ENCODE measurements at regions not wholly inside any gene's neighbourhood (a gene's known extent, or its start where the extent isn't known, plus 50 kb on each side); places are given as distances from the start of the nearest gene placed in this dataset.

DNA sequence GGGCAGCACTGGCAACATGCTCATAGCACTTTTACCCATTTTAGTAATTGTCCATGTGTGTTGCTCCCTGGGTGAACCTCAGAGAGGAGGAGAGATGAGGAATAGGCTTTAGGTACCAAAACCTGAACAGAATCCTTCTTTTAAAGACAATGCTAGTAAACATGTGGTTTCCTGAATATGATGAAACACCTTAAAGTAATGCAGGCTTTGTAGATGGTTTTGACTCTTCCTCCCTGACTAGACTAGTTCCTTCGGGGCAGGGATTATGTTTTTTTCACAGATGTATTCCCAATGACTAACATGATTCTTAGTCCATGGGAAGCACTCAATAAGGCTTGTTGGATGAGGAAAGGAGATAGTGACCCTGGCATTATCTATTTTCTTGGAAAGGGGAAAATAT lies 367.6 kb upstream of the JAG1 start:
- DNase-seq (ENCODE audit: low spot score): no peak

DNA sequence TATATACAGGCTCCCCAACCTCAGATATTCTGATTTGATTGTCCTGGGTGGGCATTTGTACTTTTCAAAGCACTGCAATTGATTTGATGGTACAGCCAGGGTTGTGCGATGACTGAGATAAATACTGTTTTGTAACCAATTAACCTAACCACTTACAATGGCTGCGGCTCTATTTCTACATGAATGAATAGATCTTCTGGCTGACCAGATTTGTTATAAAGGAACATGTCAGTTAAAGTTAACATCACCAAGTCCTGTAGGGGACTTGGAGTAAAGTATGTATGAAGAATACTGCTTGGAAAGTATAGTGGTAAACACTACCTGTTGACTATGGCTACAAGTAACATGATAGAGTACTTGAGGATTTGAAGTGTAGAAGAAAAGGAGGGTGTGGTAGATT lies 369.2 kb upstream of the JAG1 start:
- DNase-seq (ENCODE audit: low spot score): no peak

DNA sequence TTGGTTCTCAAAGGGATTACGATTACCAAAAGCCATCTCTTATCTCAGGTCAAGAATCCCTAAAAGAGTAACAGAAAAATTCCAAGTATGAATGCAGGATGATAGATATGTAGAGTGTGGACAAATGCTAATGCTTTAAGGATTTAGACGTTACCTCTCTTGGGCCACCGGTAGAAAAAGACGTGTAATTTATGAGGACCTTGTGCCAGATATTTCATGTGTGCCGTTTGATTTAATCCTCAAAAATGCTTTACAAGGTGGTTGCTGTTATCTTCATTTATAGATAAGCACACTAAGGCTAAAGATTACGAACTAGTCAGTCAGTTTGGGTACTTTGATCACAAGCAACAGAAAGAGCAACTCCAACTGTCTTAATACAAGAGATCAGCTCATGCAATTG lies 370.8 kb upstream of the JAG1 start:
- no peak for DNase-seq (ENCODE audit: low spot score)

DNA sequence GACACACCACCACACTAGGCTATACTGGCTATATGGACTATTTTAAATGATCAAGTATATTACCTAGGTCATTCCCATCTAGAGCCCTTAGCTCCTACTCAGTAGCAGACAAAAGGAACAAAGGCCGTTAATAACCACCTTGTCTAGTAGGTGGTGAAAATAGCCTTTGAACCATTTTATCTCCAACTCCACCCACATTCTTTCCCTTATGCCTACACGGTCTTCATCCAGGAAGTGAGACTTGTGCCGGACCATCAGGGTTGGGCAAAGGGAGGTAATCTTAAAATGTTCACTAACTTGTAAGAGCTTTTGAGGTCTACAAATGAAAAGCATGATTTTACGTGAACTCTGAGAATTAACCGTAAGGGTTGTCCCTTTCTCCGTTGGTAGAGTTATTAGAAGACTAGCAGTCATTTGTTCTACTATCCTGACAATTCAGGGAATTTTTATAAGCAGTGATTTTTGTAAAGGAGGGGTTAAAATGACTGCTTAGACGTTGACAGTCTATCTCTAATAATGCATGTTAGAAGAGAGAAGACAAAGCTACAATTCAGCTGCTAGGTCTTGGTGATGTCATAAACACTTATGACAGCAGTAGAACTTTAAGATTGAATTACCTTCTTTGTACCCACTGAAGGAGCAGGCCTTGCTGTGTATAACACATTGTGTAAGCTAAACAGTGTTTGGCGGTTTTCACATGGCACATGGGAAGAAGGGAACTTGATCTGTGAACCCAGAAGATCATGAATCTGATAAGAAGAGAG lies 371.8 kb upstream of the JAG1 start:
- DNase-seq (ENCODE audit: low spot score): no peak

DNA sequence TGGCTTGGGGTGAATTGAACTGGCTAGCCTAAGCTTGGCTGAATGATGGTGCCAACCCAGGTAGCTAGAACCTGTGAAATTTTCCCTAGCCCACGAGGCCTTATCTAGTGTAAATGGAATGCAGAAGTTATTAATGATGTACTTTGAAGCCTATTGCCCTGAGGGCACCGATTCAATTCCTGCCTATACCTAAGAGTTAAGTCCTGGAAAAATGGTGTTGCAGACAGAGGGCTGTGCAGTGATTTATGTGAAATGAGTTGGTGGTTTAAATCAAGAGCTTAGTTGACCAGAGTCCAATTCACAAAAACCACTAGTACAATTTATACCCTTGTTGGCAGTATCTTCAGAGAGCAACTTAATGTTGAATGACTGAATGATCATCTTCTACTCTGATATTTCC lies 373.8 kb upstream of the JAG1 start:
- no peak for DNase-seq (ENCODE audit: low spot score)

DNA sequence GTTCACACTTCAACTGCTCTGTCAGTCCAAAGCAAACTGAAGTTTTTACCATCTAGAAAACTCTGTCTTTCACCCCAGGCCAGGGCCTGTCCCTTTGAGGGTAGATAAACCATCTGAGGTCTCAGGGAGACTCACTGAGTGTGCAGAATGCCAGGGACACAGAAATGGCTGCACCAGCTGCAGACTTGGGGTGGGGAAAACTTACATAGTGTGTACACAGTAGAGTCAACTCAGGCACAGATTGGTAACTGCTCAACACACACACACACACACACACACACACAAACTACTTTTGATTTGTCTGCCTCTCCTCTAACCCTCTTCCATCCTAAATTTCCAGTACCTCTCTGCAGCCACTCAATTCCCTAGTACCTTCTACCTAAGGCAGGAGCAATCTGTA lies 374.9 kb upstream of the JAG1 start:
- no peak for DNase-seq (ENCODE audit: low spot score)

DNA sequence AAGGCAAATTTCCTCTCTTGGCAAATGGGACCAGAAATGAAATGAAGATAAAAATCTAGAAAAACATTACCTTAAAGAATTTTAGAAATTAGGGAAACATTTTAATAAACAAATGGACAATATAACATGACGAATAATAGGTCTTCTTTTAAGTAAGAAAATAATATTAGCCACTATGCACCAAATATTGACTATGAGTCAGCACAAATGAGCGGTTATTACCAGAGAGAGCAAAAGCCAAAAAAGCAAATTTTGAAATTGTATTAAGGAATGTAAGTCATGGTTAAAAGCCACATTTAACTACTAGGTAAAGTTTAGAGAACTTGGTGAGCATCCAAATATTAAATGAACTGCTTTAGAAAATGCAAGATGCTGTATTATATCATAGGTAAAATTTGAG lies 376.6 kb upstream of the JAG1 start:
- DNase-seq (ENCODE audit: low spot score): no peak

DNA sequence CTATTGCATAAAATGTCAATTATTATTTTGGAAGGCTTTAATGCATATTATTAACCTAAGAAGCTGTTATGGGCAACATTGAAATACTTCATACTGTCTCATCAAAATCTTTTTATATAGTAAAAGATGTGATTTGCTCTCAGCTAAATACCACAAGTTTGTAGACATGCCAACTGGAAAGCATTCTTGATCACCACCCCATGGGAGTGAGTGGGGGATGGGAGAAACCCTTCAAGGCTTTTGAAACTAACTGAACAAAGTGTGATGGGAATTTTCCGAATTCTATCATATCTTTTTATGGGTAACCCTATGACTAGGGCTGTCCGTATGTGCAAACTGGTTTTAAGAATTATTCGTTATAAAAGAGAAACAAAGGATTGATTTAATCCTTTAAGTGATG lies 377.3 kb upstream of the JAG1 start:
- DNase-seq (ENCODE audit: low spot score): no peak

DNA sequence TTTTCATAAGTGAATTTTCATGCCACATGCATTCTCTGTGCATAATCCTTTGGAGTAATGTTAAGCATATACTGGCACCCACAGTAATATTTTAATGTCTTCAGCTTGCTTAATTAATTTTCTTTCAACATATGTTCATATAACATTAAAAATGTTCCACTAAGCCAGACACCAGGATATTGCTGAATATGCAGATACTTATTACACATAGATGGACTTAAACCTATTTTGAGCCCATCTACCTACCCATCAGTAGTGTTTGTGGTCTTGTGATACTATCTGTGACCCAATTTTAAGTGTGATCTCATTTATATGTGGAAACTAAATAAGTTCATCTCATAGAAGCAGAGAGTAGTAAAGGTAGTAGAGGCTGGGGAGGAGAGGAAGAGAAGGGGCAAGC lies 379.5 kb upstream of the JAG1 start:
- DNase-seq (ENCODE audit: low spot score): no peak

DNA sequence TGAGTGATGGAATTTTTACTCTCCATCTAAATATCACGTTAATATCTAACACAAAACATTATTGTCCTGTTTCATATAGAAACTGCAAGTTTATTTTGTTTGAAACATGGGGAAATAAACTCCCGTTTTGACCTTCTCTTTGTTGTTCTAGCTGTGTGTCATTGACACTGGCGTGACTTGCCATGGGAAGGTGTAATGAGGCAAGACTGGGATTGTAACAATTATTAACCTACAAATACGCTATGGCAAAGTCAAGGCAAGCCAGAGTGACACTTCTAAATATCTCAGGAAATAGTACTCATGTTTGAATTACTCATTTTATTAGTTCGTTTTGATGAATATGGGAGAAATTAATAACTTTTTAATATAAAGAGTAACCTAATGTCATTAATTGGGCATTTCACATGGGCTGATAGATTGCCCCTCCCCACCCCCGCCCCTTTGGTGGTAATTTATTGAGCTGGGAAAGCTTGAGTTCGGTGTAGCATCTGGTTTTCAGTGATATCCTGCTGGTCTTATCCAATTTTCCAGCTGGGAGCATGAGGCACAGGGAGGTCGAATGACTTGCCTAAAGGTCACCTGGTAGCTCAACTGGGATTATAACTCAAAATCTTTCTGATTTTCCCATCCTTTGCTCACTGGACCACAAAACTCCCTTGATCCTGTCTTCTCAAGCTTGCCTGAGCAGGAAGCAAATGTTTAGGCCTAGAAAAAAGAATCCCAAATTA lies 380.6 kb upstream of the JAG1 start:
- no peak for DNase-seq (ENCODE audit: low spot score)

DNA sequence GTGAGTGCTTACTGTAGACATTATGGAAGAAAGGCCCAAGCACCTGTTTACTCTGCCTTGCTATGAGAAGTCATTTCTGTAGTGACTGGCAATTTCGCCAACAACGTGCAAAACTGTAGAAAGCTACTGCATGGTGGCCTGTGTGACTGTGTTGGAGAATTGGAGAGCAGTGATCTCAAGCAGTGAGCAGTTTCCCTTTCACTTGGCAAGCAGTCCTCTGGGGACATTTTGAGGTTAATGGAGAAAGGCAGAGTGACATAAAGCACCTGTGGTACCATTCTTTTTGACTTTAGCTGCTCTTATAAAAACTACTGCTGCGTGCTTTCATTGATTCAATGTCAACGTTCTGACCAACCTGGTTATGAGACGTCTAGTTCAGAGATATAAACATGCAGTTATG lies 382.6 kb upstream of the JAG1 start:
- no peak for DNase-seq (ENCODE audit: low spot score)

DNA sequence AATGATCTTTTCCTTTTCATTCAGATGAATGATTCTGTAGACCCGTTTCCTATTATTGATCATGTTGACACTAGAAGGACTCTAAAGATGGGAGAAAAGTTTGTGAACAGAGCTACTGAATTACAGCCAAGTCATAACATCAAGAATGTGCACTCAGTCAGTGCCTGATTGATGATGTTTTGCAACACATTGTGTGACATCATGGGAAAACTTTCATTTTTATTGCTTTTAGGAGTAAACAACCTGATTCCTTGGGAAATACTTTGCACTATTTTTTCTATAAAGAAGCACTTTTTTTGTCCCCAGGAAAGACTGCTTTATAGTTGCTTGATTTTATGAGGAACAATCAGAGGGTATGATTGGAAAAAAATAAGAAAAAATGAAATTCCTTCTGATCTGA lies 383.8 kb upstream of the JAG1 start:
- DNase-seq (ENCODE audit: low spot score): no peak

DNA sequence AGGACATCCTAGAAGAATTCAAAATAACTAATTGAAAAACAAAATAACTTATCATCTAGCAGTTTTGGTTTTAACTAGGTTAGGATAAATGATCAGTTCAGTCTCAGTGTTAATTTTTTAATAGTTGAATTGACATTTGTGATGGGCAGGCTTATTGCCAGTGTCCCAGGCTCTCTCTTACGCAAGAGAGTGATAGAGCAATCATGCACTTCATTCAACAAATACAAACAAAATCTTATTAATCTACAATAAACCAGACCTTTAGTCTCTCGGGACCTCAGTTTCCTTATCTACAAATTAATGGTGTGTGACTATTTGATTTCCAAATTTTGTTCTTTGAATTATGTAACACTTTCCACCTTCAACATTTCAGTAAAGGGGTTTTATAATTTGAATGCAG lies 385.9 kb upstream of the JAG1 start:
- no peak for DNase-seq (ENCODE audit: low spot score)

DNA sequence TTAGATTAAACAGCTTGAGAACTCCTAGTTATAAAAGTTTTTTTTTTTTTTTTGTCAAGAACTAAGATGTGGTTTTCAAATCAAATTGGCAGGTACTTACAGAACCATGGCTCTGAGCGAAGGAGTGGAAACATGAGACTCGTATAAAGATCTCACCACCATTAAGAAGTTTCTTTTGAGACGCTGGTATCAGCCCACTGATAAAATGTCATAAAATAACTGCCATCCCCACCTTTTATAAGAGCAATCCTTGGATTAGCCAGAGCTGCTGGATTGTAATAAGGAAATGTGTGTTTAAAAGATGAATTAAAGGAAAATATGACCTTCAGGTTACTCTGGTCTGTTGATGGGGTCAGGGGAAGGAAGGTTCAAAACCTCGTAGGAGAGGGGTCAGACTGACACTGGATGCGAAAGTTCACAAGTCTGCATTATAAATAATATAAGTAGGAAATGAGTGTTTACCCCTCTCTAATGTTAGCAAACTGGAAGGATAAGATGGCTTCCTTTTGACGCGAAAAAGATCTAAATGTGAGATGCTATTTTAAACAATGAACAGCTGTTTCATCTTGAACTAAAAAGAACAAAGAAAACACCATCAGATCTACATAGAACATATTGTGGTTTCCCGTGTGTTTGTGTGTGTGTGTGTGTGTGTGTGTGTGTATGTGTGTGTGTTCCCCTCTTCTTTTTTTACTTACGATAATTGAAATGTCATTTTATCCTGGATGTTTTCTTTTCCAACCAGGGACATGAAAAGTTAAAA lies 386.8 kb upstream of the JAG1 start:
- DNase-seq (ENCODE audit: low spot score): no peak

DNA sequence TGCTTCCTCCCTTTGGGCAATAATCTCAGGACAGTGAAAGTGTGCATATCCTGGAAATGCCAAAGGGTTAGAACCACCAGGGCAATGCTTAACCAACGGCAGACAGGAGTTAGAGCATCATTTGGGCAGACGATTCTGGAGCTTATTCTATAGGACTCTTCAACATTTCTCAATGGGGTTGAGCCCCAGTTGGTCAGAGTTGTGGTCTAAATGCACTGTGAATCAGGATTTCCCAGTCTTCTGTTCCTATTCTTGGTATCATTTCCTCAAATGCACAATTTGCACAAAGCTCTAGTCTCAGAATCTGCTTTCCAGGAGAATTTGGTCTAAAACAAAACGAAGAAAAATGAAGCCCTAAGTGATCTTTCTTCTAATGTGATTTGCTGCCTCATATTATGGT lies 389.6 kb upstream of the JAG1 start:
- DNase-seq (ENCODE audit: low spot score): no peak

DNA sequence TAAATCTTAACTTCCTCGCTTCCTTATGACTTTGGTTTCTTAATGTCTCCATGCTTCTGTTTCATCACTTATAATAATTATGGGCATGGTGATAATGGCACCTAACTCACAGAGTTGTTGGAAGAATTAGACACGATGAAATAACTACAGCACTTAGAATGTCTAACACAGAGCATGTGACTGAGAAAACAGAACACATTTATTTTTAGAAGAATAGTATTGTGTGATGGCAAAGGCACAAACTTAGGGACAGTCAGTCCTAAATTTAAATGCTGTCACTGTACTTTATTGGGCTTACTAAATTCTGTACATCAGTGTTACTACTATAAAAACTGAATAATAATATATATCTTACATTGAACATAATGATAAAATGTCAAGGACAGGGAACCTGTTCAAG lies 391.1 kb upstream of the JAG1 start:
- DNase-seq (ENCODE audit: low spot score): no peak

DNA sequence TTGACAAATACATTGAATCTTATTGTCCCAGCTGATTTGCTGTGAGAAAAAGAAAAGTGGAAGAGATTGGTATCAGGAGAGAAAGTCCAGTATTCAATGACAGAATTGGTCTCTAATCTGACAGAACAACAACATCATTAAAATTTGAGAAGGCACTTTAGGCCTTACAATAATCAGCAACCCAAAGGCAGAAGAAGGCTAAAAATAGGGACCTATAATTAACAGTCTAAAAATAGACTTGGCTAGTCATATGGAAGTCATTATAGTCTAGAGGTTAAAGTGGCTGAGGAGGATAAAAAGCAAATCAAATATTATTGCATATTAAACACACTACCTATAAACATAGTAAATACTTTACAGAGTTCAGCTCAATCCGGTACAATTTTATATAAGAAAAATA lies 393.6 kb upstream of the JAG1 start:
- DNase-seq (ENCODE audit: low spot score): no peak

DNA sequence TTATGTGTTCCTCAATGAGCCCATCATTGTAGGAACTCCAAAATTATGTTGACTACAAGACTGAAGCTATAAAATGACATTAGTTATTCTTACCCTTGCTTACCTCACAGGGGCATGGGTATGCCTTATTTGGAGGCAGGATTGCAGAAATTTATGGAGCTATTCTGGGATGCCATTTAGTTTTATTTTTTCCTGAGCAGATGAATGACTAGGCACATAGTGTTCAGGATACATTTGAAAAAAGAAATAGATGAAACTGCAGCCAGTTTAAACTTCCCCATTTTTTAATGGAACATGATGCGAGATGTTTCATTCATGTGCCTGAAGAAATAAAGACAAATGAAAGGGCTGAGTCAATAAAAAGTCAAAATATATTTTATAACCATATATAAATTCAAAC lies 399.2 kb upstream of the JAG1 start:
- no peak for DNase-seq (ENCODE audit: low spot score)

DNA sequence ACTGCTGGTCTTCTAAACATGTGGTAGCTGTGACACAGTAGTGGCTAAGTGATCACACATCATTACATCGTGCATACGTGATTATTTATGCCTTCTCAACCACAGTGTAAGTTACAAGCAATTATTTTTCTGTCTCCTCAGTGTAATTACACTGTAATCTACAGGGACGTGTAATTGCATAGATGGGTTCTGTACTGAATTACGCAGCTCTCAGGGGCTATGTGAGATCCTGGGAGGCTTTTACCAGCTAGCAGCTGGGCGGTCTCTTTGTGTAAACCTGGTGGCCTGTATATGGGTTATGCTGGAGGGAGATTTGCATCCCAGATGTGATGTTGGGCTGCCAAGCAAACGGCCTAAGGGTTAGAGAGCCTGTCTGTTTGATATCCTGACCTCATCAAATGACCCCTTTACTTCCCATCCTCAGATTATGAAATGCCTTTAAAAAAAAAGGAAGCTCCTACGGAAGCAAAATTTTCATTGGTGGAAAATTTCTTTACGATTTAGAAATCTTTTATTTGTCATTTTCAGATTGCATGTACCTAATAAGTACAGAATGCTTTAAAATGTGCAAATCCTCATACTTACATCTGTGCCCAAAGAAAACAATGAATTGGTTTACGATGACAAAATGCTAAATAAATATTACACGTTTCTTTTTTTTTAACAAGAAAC lies 402.8 kb upstream of the JAG1 start:
- DNase-seq (ENCODE audit: low spot score): no peak

DNA sequence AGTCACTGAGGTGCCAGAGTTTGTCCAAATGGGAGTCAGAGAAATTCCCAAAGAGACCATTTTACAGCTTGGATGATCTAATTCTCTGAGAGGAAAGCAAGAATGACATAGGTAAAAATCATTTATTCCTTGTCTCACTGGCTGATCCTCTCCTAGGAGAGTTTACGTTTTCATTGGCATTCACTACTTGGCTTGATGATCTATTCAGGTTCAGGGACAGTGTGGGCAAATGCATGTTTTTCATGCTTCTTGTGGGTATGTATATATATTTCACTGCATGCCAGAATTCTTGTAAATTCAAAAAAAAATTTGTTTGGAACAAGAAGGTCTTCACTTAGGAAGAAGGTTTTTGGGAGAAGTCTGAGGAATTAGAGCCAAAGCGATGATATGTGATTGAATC lies 403.4 kb upstream of the JAG1 start:
- no peak for DNase-seq (ENCODE audit: low spot score)

DNA sequence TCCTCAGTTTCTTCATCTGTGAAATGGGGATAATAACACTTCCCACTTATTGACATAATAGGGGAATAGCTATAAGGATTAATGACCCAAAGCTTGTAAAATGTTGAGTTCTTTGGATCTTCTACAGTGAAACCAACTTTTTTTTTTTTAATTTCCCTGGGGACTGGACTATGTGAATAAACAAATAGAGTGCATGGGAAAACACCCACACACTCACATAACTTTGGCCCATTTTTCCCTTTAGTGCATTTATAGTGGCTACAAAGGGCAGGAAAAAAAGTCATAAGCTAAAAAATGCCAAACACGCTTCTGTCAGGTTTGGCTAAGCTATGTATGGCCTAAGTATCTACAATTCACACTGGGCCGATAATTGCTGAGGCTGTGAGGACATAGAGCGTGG lies 406.2 kb upstream of the JAG1 start:
- no peak for DNase-seq (ENCODE audit: low spot score)

DNA sequence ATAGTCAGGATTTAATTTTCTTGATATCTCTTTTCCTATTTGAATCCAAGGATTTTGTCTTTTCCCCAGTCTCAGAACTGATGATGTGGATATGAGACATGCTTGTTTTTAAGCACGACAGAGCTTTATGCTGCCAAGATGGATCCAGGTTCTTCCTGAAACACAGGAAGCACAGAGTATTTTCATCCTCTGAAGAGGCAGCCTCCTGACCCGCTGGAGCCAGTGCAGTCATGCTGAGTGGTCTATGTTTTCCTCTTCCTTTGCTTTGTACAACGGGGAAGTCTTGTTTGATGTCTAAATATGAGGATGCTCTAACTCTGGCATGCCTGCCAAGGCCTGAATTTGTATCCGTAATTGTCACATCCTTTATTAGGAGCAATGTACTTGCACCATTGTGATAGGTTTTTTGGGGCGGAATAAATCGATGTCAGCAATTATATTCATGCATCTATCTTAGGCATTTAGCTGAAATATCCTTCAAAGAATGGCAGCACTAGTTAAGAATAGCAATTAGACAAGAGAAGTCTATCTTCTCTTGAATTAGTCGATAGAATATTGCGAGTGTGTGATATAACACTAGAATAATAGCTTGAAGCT lies 407.1 kb upstream of the JAG1 start:
- DNase-seq (ENCODE audit: low spot score): no peak
